ENCODE measurements at regions not wholly inside any gene's neighbourhood (a gene's known extent, or its start where the extent isn't known, plus 50 kb on each side); places are given as distances from the start of the nearest gene placed in this dataset.

GRCh38 chr7:98719396-98719795 is 102.3 kb downstream of the NPTX2 start:
- Histone ChIP-seq H3K36me3 (replicated peaks; ENCODE audit: insufficient read depth, low read length) (no peaks in the 10 kb centered on the region), H3K27ac (ENCODE audit: low read length) (no peak overlapping the region), H3K4me1 (ENCODE audit: low read length) (no peaks in the 10 kb centered on the region), H3K4me2 (ENCODE audit: low read depth, low read length) (no peak overlapping the region), H3K9me2 (replicated peaks; ENCODE audit: insufficient read depth, low read length) (no peaks in the 10 kb centered on the region), H3K27me3 (replicated peaks; ENCODE audit: insufficient read depth, low read length) (no peaks in the 10 kb centered on the region), H3F3A (ENCODE audit: insufficient read depth, low read length) (no peaks in the 10 kb centered on the region), H3K9ac (ENCODE audit: low read length) (no peak overlapping the region), H2AFZ (ENCODE audit: low read length) (no peak overlapping the region), H4K20me1 (ENCODE audit: insufficient read depth, low read length) (no peaks in the 10 kb centered on the region), H3K79me2 (ENCODE audit: low read length) (no peaks in the 10 kb centered on the region), H3K9me3 (replicated peaks; ENCODE audit: insufficient read depth, low read length) (no peaks in the 10 kb centered on the region), H3K4me3 (ENCODE audit: low read length) (no peak overlapping the region)
- DNase-seq = no peak
- TF ChIP-seq, protein P1, sequence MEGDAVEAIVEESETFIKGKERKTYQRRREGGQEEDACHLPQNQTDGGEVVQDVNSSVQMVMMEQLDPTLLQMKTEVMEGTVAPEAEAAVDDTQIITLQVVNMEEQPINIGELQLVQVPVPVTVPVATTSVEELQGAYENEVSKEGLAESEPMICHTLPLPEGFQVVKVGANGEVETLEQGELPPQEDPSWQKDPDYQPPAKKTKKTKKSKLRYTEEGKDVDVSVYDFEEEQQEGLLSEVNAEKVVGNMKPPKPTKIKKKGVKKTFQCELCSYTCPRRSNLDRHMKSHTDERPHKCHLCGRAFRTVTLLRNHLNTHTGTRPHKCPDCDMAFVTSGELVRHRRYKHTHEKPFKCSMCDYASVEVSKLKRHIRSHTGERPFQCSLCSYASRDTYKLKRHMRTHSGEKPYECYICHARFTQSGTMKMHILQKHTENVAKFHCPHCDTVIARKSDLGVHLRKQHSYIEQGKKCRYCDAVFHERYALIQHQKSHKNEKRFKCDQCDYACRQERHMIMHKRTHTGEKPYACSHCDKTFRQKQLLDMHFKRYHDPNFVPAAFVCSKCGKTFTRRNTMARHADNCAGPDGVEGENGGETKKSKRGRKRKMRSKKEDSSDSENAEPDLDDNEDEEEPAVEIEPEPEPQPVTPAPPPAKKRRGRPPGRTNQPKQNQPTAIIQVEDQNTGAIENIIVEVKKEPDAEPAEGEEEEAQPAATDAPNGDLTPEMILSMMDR (IDR thresholded peaks at IDR 0.05; ENCODE audit: low read length) = no peak
- TF ChIP-seq EZH2phosphoT487 (IDR thresholded peaks at IDR 0.05; ENCODE audit: low read length) = no peak
- TF ChIP-seq EZH2 (optimal IDR thresholded peaks at IDR 0.05; ENCODE audit: low read depth, low read length) = no peak

GRCh38 chr7:98722402-98722801 is 105.3 kb downstream of the NPTX2 start:
- no peak overlapping the region for H3K4me3 ChIP-seq (ENCODE audit: low read length)
- no peaks in the 10 kb centered on the region for H3K4me1 ChIP-seq (ENCODE audit: low read length)
- TF ChIP-seq EZH2 (optimal IDR thresholded peaks at IDR 0.05; ENCODE audit: low read depth, low read length) (no peak), EZH2phosphoT487 (IDR thresholded peaks at IDR 0.05; ENCODE audit: low read length) (no peak)
- TF ChIP-seq, protein P1 (IDR thresholded peaks at IDR 0.05; ENCODE audit: low read length) = no peak
- H3K27me3 ChIP-seq (replicated peaks; ENCODE audit: insufficient read depth, low read length) = no peaks in the 10 kb centered on the region
- H3K4me2 ChIP-seq (ENCODE audit: low read depth, low read length) = no peak overlapping the region
- H3K27ac ChIP-seq (ENCODE audit: low read length) = no peak overlapping the region
- no peaks in the 10 kb centered on the region for H4K20me1 ChIP-seq (ENCODE audit: insufficient read depth, low read length)
- no peak for DNase-seq
- H3K9me3 ChIP-seq (replicated peaks; ENCODE audit: insufficient read depth, low read length) = no peaks in the 10 kb centered on the region
- H3K9me2 ChIP-seq (replicated peaks; ENCODE audit: insufficient read depth, low read length) = no peaks in the 10 kb centered on the region
- H3K36me3 ChIP-seq (replicated peaks; ENCODE audit: insufficient read depth, low read length) = no peaks in the 10 kb centered on the region
- H3K9ac ChIP-seq (ENCODE audit: low read length) = no peak overlapping the region
- no peak overlapping the region for H2AFZ ChIP-seq (ENCODE audit: low read length)
- H3F3A ChIP-seq (ENCODE audit: insufficient read depth, low read length) = no peaks in the 10 kb centered on the region
- no peaks in the 10 kb centered on the region for H3K79me2 ChIP-seq (ENCODE audit: low read length)

DNA sequence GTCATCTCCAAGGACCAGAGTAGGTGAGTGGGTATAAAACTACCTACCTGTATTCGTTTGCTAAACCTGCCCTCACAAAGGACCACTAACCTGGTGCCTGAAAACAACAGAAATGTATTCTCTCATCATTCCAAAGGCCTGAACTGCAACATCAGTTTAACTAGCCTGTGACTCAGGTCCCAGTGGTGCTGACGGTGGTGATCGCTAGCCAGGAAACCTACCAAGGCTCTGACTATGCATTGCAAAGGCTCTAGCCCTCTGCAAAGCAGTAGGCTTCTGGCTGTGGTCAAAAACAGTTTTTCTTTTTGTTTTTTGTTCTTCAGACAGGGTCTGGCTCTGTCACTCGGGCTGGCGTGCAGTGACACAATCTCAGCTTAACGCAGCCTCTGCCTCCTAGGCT is 107.5 kb downstream of the NPTX2 start:
- Histone ChIP-seq H3K4me2 (ENCODE audit: low read depth, low read length) (no peak overlapping the region), H3K27ac (ENCODE audit: low read length) (no peak overlapping the region), H3K4me1 (ENCODE audit: low read length) (no peaks in the 10 kb centered on the region), H3K79me2 (ENCODE audit: low read length) (no peaks in the 10 kb centered on the region), H2AFZ (ENCODE audit: low read length) (no peak overlapping the region), H3K36me3 (replicated peaks; ENCODE audit: insufficient read depth, low read length) (no peaks in the 10 kb centered on the region), H3K4me3 (ENCODE audit: low read length) (no peak overlapping the region), H3K9me2 (replicated peaks; ENCODE audit: insufficient read depth, low read length) (no peaks in the 10 kb centered on the region), H3K9me3 (replicated peaks; ENCODE audit: insufficient read depth, low read length) (no peaks in the 10 kb centered on the region), H3F3A (ENCODE audit: insufficient read depth, low read length) (no peaks in the 10 kb centered on the region), H3K27me3 (replicated peaks; ENCODE audit: insufficient read depth, low read length) (no peaks in the 10 kb centered on the region), H3K9ac (ENCODE audit: low read length) (no peak overlapping the region), H4K20me1 (ENCODE audit: insufficient read depth, low read length) (no peaks in the 10 kb centered on the region)
- DNase-seq = no peak
- no peak for TF ChIP-seq EZH2phosphoT487 (IDR thresholded peaks at IDR 0.05; ENCODE audit: low read length)
- TF ChIP-seq, protein P1 (IDR thresholded peaks at IDR 0.05; ENCODE audit: low read length) = no peak
- TF ChIP-seq EZH2 (optimal IDR thresholded peaks at IDR 0.05; ENCODE audit: low read depth, low read length) = no peak

All from MM.1S (cell line).